AG09319 (cell line): ENCODE measurements at regions not wholly inside any gene's neighbourhood (a gene's known extent, or its start where the extent isn't known, plus 50 kb on each side); places are given as distances from the start of the nearest gene placed in this dataset.

ENCODE experiments used
- DNase-seq: peaks from one replicate; pipeline ENCODE4 v3.0.0-alpha.2; 2010; ENCODE audit warnings: low read depth; ENCODE audit errors: extremely low read depth
- TF ChIP-seq, protein P1 (sequence below): IDR thresholded peaks from 2 replicates; pipeline ENCODE4 v1.5.1; 2011; ENCODE audit warnings: low read depth, mild to moderate bottlenecking, inconsistent platforms, low read length, moderate library complexity

DNA sequence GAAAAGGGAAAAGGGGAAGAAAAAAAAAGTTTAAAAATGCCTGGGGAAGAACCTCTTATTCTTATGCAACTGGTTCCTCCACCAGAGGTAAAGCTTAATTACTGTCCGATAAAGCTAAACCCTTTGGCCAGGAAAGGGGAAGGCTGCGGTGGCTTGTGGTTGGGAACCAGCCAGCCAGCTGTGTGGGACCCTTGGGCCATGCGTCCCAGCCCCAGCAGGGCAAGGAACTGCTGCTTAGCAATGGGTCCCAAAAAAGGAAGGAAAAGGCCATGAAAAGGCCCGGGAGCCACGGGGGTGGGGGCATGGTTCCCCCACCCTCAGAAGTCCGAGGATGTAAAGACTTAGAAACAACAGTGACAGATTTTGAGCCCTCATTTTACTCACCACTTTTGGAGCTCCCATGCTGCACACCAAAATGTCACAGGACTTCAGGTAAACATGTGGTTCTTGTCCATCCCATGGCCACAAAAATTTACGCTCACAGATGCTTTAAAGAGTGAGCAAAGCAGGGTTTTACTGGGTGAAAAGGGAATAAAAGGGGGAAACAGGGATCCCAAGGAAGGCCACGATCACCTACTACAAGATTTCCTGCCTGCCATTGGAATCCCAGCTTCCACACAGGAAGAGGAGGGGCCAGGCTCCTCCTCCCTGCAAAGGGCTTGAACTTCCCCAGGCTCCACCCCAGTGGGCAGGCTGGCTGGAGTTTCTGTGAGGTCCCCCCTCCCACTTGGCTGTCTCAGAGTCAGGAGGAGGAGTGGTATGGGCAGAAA is 1234.7 kb upstream of the GJE1 start:
- TF ChIP-seq, protein P1, sequence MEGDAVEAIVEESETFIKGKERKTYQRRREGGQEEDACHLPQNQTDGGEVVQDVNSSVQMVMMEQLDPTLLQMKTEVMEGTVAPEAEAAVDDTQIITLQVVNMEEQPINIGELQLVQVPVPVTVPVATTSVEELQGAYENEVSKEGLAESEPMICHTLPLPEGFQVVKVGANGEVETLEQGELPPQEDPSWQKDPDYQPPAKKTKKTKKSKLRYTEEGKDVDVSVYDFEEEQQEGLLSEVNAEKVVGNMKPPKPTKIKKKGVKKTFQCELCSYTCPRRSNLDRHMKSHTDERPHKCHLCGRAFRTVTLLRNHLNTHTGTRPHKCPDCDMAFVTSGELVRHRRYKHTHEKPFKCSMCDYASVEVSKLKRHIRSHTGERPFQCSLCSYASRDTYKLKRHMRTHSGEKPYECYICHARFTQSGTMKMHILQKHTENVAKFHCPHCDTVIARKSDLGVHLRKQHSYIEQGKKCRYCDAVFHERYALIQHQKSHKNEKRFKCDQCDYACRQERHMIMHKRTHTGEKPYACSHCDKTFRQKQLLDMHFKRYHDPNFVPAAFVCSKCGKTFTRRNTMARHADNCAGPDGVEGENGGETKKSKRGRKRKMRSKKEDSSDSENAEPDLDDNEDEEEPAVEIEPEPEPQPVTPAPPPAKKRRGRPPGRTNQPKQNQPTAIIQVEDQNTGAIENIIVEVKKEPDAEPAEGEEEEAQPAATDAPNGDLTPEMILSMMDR = no peak
- DNase-seq = no peak

DNA sequence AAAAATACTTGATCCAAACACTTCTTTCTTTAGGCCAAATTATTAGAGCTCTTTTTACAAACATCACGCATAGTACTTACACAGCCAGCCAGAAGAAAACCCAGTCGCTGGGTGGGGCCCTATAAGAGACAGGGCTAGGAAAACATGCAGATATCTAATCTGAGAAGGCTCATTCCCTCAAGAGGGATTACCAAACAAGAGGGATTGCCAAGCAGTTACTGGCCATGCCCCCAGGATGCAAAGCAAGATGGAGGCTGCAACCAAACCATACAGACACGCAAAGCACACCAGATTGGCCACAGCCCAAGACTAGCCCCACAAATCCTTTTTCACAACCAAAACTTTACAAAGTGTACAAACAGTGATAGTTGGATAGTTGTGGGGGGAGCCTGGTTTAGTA is 1235.4 kb upstream of the GJE1 start:
- TF ChIP-seq, protein P1 = no peak
- DNase-seq = no peak

DNA sequence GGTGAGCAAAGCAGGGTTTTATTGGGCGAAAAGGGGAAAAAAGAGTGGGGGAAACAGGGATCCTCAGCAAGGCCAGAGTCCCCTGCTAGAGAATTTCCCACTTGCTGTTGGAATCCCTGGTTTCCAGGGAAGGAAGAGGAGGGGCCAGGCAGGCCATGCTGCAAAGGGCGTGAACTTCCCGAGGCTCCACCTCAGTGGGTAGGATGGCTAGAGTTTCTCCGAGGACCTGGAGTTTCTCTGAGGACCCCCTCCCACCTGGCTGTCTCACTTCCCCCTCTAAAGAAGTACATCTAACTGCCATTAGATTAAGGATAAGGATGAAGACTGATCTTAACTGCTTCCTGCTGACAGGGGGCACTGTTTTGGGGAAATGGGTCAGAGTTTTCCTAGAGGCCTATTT is 1239.3 kb upstream of the GJE1 start:
- TF ChIP-seq, protein P1 = no peak
- no peak for DNase-seq

DNA sequence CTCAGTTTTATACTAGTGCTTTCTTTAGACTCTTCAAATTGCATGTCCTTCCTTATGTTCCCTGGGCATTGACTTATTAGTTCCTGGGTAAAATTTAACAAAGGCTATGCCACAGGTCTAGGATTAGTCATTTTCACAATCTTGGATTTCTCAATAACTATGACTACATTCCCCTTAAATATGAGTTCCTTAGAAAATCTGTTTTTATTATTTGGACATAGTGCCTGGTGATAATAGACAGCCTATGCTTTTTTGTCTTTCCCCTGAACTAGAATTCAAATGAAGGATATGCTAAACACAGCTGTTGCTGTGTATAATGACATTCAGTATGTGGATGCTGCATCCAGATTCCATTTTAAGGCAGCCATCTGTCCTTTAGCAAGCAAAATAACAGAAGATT is 1252.8 kb upstream of the GJE1 start:
- no peak for DNase-seq
- TF ChIP-seq, protein P1 = no peak

DNA sequence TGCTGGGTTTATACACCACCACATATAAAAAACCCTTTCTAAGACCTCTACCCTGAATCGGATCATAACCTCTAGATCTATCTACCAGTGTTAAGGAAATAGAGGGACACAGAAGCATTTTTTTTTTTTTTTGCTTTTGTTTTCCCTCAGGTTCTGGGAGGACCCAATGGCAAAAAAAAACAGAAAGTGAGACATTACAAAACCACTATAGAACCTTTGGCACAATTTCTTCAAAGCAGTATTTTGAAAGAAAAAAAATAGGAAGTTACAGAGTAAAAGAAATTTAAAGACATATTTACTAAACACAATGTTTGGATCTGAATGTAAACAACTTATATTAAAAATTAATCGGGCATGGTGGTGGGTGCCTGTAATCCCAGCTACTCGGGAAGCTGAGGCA is 1258.7 kb upstream of the GJE1 start:
- DNase-seq = no peak
- TF ChIP-seq, protein P1 = no peak

DNA sequence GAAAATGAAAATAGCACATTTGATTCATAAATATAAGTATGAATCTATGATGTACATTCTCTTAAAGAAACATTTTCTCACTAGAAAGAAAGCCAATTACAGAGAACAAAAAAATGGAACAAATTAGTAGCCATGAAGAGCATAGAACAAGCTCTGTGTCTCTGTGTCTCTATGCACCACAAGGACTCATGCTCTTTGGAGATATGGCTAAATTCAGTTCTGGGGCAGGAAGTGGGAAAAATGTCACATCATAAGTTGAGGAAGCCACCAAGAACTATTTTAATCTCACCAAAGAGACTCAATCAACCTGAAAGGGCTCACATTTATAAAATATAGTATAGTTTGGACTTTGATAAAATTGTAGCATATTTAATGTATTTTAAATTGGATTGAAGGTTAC is 1259.8 kb upstream of the GJE1 start:
- TF ChIP-seq, protein P1 = no peak
- no peak for DNase-seq

DNA sequence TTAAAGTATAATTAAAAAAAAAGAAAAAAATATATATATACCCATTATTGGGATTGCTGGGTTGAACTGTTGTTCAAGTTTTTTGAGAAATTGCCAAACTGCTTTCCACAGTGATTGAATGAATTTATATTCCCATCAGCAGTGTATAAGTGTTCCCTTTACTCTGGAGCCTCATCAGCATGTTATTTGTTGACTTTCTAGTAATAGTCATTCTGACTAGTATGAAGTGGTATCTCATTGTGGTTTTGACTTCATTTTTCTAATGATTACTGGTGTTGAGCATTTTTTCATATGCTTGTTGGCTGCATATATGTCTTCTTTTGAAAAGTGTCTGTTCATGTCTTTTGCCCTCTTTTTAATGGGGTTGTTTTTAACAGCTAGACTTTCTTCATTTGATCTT is 1260.8 kb upstream of the GJE1 start:
- DNase-seq = no peak
- TF ChIP-seq, protein P1 = no peak
